Endothelial cell of umbilical vein (primary cell): ENCODE measurements at regions not wholly inside any gene's neighbourhood (a gene's known extent, or its start where the extent isn't known, plus 50 kb on each side); places are given as distances from the start of the nearest gene placed in this dataset.

Source experiments
- BruUV-seq: library from RNA; stranded (reverse); fragments of 400-500 nt; replicated peaks from 2 replicates; lab custom pipeline; 2021; lab: Mats Ljungman, UMichigan
- CTCF ChIA-PET: fragments of 300-600, 350-600 bp; sonication (Branson Sonifier 250); formaldehyde crosslinking; loops from one replicate; lab custom pipeline; 2021; ENCODE audit warnings: antibody characterized with exemption, inconsistent platforms; lab: Charles Lee
- POLR2A ChIA-PET: fragments of 300-600, 350-600 bp; sonication (Branson Sonifier 250); formaldehyde crosslinking; loops from one replicate; lab custom pipeline; 2021; ENCODE audit warnings: antibody characterized with exemption, inconsistent platforms; lab: Charles Lee
- DNase-seq: peaks from one replicate; pipeline ENCODE4 v3.0.0-alpha.2; 2011; ENCODE audit warnings: low read depth, low spot score
- FAIRE-seq: peaks from 2 replicates; lab custom pipeline; 2011; peaks lifted over from hg19 to GRCh38; lab: Jason Lieb, UNC
- H2AFZ ChIP-seq: 2 replicates; pipeline ENCODE4 v1.6.0; 2012; ENCODE audit warnings: low read depth, low read length, control low read depth, inconsistent platforms
- H3K27ac ChIP-seq: 2 replicates; pipeline ENCODE4 v1.5.1; 2011; ENCODE audit warnings: low read depth, mild to moderate bottlenecking, control low read depth, low read length, moderate library complexity; ENCODE audit not compliant: insufficient read depth
- H3K27me3 ChIP-seq, 2 experiments: 2 replicates each; pipeline versions ENCODE4 v1.6.0 to v1.6.1; 2011; ENCODE audit warnings: low read length in 2 of 2, mixed read lengths in 1 of 2; ENCODE audit not compliant: control insufficient read depth in 2 of 2, insufficient read depth in 2 of 2
- H3K36me3 ChIP-seq, 2 experiments: 2 replicates in 1 of 2; 3 replicates in 1 of 2; pipeline ENCODE4 v1.5.1; 2011; ENCODE audit warnings: low read length in 2 of 2, mild to moderate bottlenecking in 1 of 2, moderate library complexity in 1 of 2; ENCODE audit not compliant: control insufficient read depth in 2 of 2, insufficient read depth in 2 of 2; ENCODE audit errors: extremely low read depth in 1 of 2
- H3K4me1 ChIP-seq: 3 replicates; pipeline ENCODE4 v1.5.1; 2011; ENCODE audit warnings: mild to moderate bottlenecking, low read length; ENCODE audit not compliant: control insufficient read depth, insufficient read depth; ENCODE audit errors: extremely low read depth
- H3K4me2 ChIP-seq: 2 replicates; pipeline ENCODE4 v1.6.1; 2011; ENCODE audit warnings: low read length, control low read depth, mixed read lengths; ENCODE audit not compliant: insufficient read depth
- H3K4me3 ChIP-seq, 3 experiments: fragments of 200-600 bp in 1 of 3; sonication (generic), shearing (Covaris generic) in 1 of 3; replicated peaks in 1 of 3; 2 replicates each; pipeline ENCODE4 v1.5.1; 2011 to 2016; ENCODE audit warnings: control low read depth in 3 of 3, low read length in 3 of 3, mild to moderate bottlenecking in 2 of 3, inconsistent platforms in 1 of 3, low read depth in 1 of 3, moderate library complexity in 1 of 3; ENCODE audit not compliant: insufficient read depth in 1 of 3
- H3K79me2 ChIP-seq: 2 replicates; pipeline ENCODE4 v1.6.0; 2012; ENCODE audit warnings: low read length, inconsistent platforms; ENCODE audit not compliant: control insufficient read depth, insufficient read depth
- H3K9ac ChIP-seq: replicated peaks from 2 replicates; pipeline ENCODE3; 2011; ENCODE audit warnings: low read length, control low read depth; ENCODE audit not compliant: insufficient read depth; ENCODE audit errors: extremely low read depth
- H3K9me1 ChIP-seq: replicated peaks from 3 replicates; pipeline ENCODE4 v1.6.0; 2011; ENCODE audit warnings: mild to moderate bottlenecking, low read length; ENCODE audit not compliant: control insufficient read depth, insufficient read depth; ENCODE audit errors: extremely low read depth
- H3K9me3 ChIP-seq: replicated peaks from 2 replicates; pipeline ENCODE4 v1.5.1; 2012; ENCODE audit warnings: low read length, inconsistent platforms; ENCODE audit not compliant: control insufficient read depth, insufficient read depth
- H4K20me1 ChIP-seq: replicated peaks from 2 replicates; pipeline ENCODE3; 2011; ENCODE audit warnings: mild to moderate bottlenecking, low read length; ENCODE audit not compliant: control insufficient read depth, insufficient read depth; ENCODE audit errors: extremely low read depth
- CTCF ChIP-seq, 2 donors: IDR thresholded peaks; 1 replicate in 1 of 2; 2 replicates in 1 of 2; pipeline ENCODE4 v1.5.1; 2011; ENCODE audit warnings: low read length in 2 of 2, mild to moderate bottlenecking in 2 of 2, moderate library complexity in 2 of 2, control low read depth in 1 of 2, inconsistent platforms in 1 of 2, low read depth in 1 of 2; ENCODE audit not compliant: insufficient read depth in 1 of 2; ENCODE audit errors: extremely low read depth in 1 of 2
- EZH2 ChIP-seq: IDR thresholded peaks from 2 replicates; pipeline ENCODE4 v1.6.1; 2012; ENCODE audit warnings: borderline replicate concordance, low read depth, mild to moderate bottlenecking, moderate library complexity, low read length, inconsistent platforms; ENCODE audit not compliant: severe bottlenecking
- FOS ChIP-seq: IDR thresholded peaks from 2 replicates; pipeline ENCODE4 v1.6.1; 2011; ENCODE audit warnings: mild to moderate bottlenecking, low read length, moderate library complexity, borderline replicate concordance; ENCODE audit not compliant: insufficient read depth
- GATA2 ChIP-seq: IDR thresholded peaks from 2 replicates; pipeline ENCODE4 v1.7.0; 2011; ENCODE audit warnings: low read depth, mild to moderate bottlenecking, moderate library complexity, mixed read lengths, low read length; ENCODE audit not compliant: insufficient read length, insufficient read depth
- JUN ChIP-seq: IDR thresholded peaks from 2 replicates; pipeline ENCODE4 v1.6.1; 2011; ENCODE audit warnings: borderline replicate concordance, low read depth; ENCODE audit not compliant: insufficient read length, insufficient read depth
- MYC ChIP-seq: IDR thresholded peaks from one replicate; pipeline ENCODE4 v1.6.1; 2011; ENCODE audit warnings: mild to moderate bottlenecking, low read depth, low read length
- POLR2A ChIP-seq: IDR thresholded peaks from 2 replicates; pipeline ENCODE4 v1.6.1; 2012; ENCODE audit warnings: low read depth, mild to moderate bottlenecking, control low read depth, low read length
- POLR2AphosphoS5 ChIP-seq: IDR thresholded peaks from 2 replicates; pipeline ENCODE4 v1.6.1; 2012; ENCODE audit warnings: low read depth, mild to moderate bottlenecking, control low read depth, low read length, moderate library complexity; ENCODE audit not compliant: insufficient read depth
- dilution Hi-C: fragments of 300-500 bp; cut with MboI; formaldehyde crosslinking; loops from one replicate; pipeline ENCODE4 v1.15.0; 2019; ENCODE audit warnings: low sequenced_read_pairs; ENCODE audit not compliant: extremely low pct_ligation_motif_present
- intact Hi-C: fragments of 100-400 bp; cut with micrococcal nuclease; formaldehyde crosslinking; loops from one replicate; pipeline ENCODE4 v1.10.0; 2022
- TF ChIP-seq, protein P1 (sequence below): IDR thresholded peaks from 2 replicates; pipeline ENCODE4 v1.6.1; 2011; ENCODE audit not compliant: insufficient read depth, insufficient read length

GRCh38 chr1:181170194-181170593 lies 81.7 kb downstream of the IER5 start:
- peaks cover 2 to 10% of the 10 kb centered on the region in 2 experiments for H3K27me3 ChIP-seq
- FAIRE-seq = no peak
- TF ChIP-seq JUN (no peak), EZH2 (no peak), FOS (no peak), CTCF (IDR thresholded peaks at IDR 0.05; ENCODE audit: extremely low read depth in 1 of 2, insufficient read depth in 1 of 2, low read depth in 1 of 2, low read length in 2 of 2) (no peak), POLR2AphosphoS5 (no peak), MYC (no peak), GATA2 (no peak), POLR2A (no peak)
- TF ChIP-seq, protein P1, sequence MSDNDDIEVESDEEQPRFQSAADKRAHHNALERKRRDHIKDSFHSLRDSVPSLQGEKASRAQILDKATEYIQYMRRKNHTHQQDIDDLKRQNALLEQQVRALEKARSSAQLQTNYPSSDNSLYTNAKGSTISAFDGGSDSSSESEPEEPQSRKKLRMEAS = no peak
- H3K9me3 ChIP-seq = no peaks in the 10 kb centered on the region
- no peaks in the 10 kb centered on the region for H3K36me3 ChIP-seq
- H3K9me1 ChIP-seq = no peaks in the 10 kb centered on the region
- no peaks in the 10 kb centered on the region for H3K4me1 ChIP-seq
- no peak overlapping the region for H2AFZ ChIP-seq
- dilution Hi-C loops = no loop called here
- H3K4me3 ChIP-seq = no peak overlapping the region
- CTCF ChIA-PET = interaction anchor here (7.1 kb wide), 1 partner anchor 289 kb away, joined by 123 read pairs; no protein-coding TSS in a partner anchor
- no TSS peak for BruUV-seq
- no peak for DNase-seq
- no peak overlapping the region for H3K4me2 ChIP-seq
- H3K27ac ChIP-seq = no peak overlapping the region
- POLR2A ChIA-PET = no interaction called here
- no peak overlapping the region for H3K9ac ChIP-seq
- H4K20me1 ChIP-seq = no peaks in the 10 kb centered on the region
- intact Hi-C loops = no loop called here
- H3K79me2 ChIP-seq = no peaks in the 10 kb centered on the region
